ENCODE measurements at regions not wholly inside any gene's neighbourhood (a gene's known extent, or its start where the extent isn't known, plus 50 kb on each side); places are given as distances from the start of the nearest gene placed in this dataset.

GRCh38 chr2:22124003-22124402, 1000.2 kb downstream of the TDRD15 start:
- no peak for DNase-seq (ENCODE audit: low read depth)
- Histone ChIP-seq H3K4me3 (ENCODE audit: low read depth, low read length) (no peak overlapping the region), H3K27me3 (ENCODE audit: control insufficient read depth, insufficient read depth, low read length) (no peaks in the 10 kb centered on the region), H3K36me3 (ENCODE audit: control insufficient read depth, insufficient read depth, low read length) (no peaks in the 10 kb centered on the region)
- TF ChIP-seq CTCF (IDR thresholded peaks at IDR 0.05; ENCODE audit: insufficient read depth, low read depth, low read length): 0 out of 2 replicates have a peak, but pooled peaks have one; percentile 6
- ChIA-PET CTCF (no interaction called here), POLR2A (no interaction called here)

GRCh38 chr2:22126106-22126505, 1002.3 kb downstream of the TDRD15 start:
- no peaks in the 10 kb centered on the region for H3K36me3 ChIP-seq (ENCODE audit: control insufficient read depth, insufficient read depth, low read length)
- CTCF ChIA-PET: no interaction called here
- DNase-seq (ENCODE audit: low read depth): no peak
- POLR2A ChIA-PET: no interaction called here
- no peak overlapping the region for H3K4me3 ChIP-seq (ENCODE audit: low read depth, low read length)
- no peaks in the 10 kb centered on the region for H3K27me3 ChIP-seq (ENCODE audit: control insufficient read depth, insufficient read depth, low read length)
- no peak for TF ChIP-seq CTCF (IDR thresholded peaks at IDR 0.05; ENCODE audit: insufficient read depth, low read depth, low read length)

GRCh38 chr2:22126978-22127377, 1003.2 kb downstream of the TDRD15 start:
- H3K4me3 ChIP-seq (ENCODE audit: low read depth, low read length): no peak overlapping the region

GRCh38 chr2:22134421-22134820, 1010.7 kb downstream of the TDRD15 start:
- CTCF ChIA-PET: no interaction called here
- POLR2A ChIA-PET: no interaction called here
- no peaks in the 10 kb centered on the region for H3K36me3 ChIP-seq (ENCODE audit: control insufficient read depth, insufficient read depth, low read length)

More at GRCh38 chr2:22126978-22127377, 1003.2 kb downstream of the TDRD15 start:
- no peaks in the 10 kb centered on the region for H3K27me3 ChIP-seq (ENCODE audit: control insufficient read depth, insufficient read depth, low read length)
- CTCF ChIA-PET: no interaction called here
- TF ChIP-seq CTCF (IDR thresholded peaks at IDR 0.05; ENCODE audit: insufficient read depth, low read depth, low read length): no peak
- no peak for DNase-seq (ENCODE audit: low read depth)
- no peaks in the 10 kb centered on the region for H3K36me3 ChIP-seq (ENCODE audit: control insufficient read depth, insufficient read depth, low read length)
- POLR2A ChIA-PET: no interaction called here

GRCh38 chr2:22136446-22136845, 1012.7 kb downstream of the TDRD15 start:
- POLR2A ChIA-PET: no interaction called here
- no peak for TF ChIP-seq CTCF (IDR thresholded peaks at IDR 0.05; ENCODE audit: insufficient read depth, low read depth, low read length)
- no peak overlapping the region for H3K4me3 ChIP-seq (ENCODE audit: low read depth, low read length)
- H3K36me3 ChIP-seq (ENCODE audit: control insufficient read depth, insufficient read depth, low read length): no peaks in the 10 kb centered on the region
- no peak for DNase-seq (ENCODE audit: low read depth)
- H3K27me3 ChIP-seq (ENCODE audit: control insufficient read depth, insufficient read depth, low read length): no peaks in the 10 kb centered on the region
- CTCF ChIA-PET: no interaction called here

More at GRCh38 chr2:22134421-22134820, 1010.7 kb downstream of the TDRD15 start:
- Histone ChIP-seq H3K27me3 (ENCODE audit: control insufficient read depth, insufficient read depth, low read length) (no peaks in the 10 kb centered on the region), H3K4me3 (ENCODE audit: low read depth, low read length) (no peak overlapping the region)
- TF ChIP-seq CTCF (IDR thresholded peaks at IDR 0.05; ENCODE audit: insufficient read depth, low read depth, low read length): no peak
- DNase-seq (ENCODE audit: low read depth): no peak

Data from BJ (cell line).